ENCODE measurements at regions not wholly inside any gene's neighbourhood (a gene's known extent, or its start where the extent isn't known, plus 50 kb on each side); places are given as distances from the start of the nearest gene placed in this dataset.

DNA sequence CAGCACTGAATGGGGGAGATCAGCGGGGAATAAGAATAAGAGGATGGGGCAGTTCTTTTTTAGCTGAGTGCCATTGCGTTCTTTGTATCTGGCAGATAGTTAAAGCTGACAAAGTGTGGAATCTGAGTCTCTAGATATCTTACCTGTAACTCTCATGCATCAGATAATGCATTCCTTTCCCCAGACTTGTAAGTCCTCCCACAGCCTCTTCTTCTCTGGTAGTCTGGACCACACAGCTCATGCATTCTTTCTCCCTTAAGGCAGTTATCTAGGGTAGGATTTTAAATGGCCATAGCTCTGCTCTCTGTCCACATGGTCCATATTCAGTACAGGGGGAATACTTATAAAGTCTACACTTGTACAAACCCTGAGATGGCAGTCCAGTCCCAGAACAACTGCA, 54.0 kb upstream of the FGF10 start:
- Histone ChIP-seq H3K36me3 (ENCODE audit: control insufficient read depth, insufficient read depth, low read length) (no peaks in the 10 kb centered on the region), H3K4me3 (ENCODE audit: low read length) (no peak overlapping the region), H3K9me3 (replicated peaks; ENCODE audit: control insufficient read depth, low read depth, low read length) (no peaks in the 10 kb centered on the region), H3K27me3 (ENCODE audit: control insufficient read depth, insufficient read depth, low read length) (no peaks in the 10 kb centered on the region), H3K4me1 (ENCODE audit: control insufficient read depth, insufficient read depth, low read length) (no peaks in the 10 kb centered on the region), H3K27ac (ENCODE audit: low read length) (no peak overlapping the region)
- no peak for DNase-seq
- no CpG with 5 or more reads among the region's 2 CpGs for WGBS (ENCODE audit: insufficient coverage)

- no peaks in the 10 kb centered on the region for H3K27me3 ChIP-seq (ENCODE audit: control insufficient read depth, insufficient read depth, low read length)
- no peaks in the 10 kb centered on the region for H3K4me1 ChIP-seq (ENCODE audit: control insufficient read depth, insufficient read depth, low read length)
- H3K27ac ChIP-seq (ENCODE audit: low read length): no peak overlapping the region
- DNase-seq: no peak
- no peaks in the 10 kb centered on the region for H3K9me3 ChIP-seq (replicated peaks; ENCODE audit: control insufficient read depth, low read depth, low read length)
- no peak overlapping the region for H3K4me3 ChIP-seq (ENCODE audit: low read length)
- H3K36me3 ChIP-seq (ENCODE audit: control insufficient read depth, insufficient read depth, low read length): no peaks in the 10 kb centered on the region
Measured at GRCh38 chr5:44441460-44441859, 52.2 kb upstream of the FGF10 start.

DNA sequence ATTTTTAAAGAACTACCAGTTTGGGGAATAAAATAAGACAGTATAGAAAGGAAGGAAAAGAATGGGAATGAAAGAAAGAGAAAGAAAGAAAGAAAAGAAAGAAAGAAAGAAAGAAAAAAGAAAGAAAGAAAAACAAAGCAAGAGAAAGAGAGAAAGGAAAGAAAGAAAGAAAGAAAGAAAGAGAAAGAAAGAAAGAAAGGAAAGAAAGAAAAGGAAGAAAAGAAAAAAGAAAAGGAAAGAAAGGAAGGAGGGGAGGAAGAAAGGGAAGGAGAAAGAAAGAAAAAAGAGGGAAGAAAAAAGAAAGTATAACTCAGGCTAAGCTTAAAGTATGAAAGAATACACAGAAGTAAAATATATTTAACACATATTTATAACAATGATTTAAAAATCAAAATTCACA, 51.0 kb upstream of the FGF10 start:
- Histone ChIP-seq H3K4me3 (ENCODE audit: low read length) (no peak overlapping the region), H3K36me3 (ENCODE audit: control insufficient read depth, insufficient read depth, low read length) (no peaks in the 10 kb centered on the region), H3K9me3 (replicated peaks; ENCODE audit: control insufficient read depth, low read depth, low read length) (no peaks in the 10 kb centered on the region), H3K27ac (ENCODE audit: low read length) (no peak overlapping the region), H3K27me3 (ENCODE audit: control insufficient read depth, insufficient read depth, low read length) (no peaks in the 10 kb centered on the region), H3K4me1 (ENCODE audit: control insufficient read depth, insufficient read depth, low read length) (no peaks in the 10 kb centered on the region)
- DNase-seq: no peak
